Muscle layer of duodenum (tissue), 2 donors: ENCODE measurements at regions not wholly inside any gene's neighbourhood (a gene's known extent, or its start where the extent isn't known, plus 50 kb on each side); places are given as distances from the start of the nearest gene placed in this dataset.

ENCODE experiments used
- H3K27ac ChIP-seq: one replicate; pipeline ENCODE4 v1.7.0; 2013; ENCODE audit warnings: mild to moderate bottlenecking, low read length
- H3K27me3 ChIP-seq: one replicate; pipeline ENCODE4 v1.7.0; 2013; ENCODE audit warnings: low read depth, mild to moderate bottlenecking, control low read depth, low read length
- H3K36me3 ChIP-seq, 2 donors: one replicate each; pipeline ENCODE4 v1.7.0; 2013; ENCODE audit warnings: low read length in 2 of 2, control low read depth in 1 of 2, mild to moderate bottlenecking in 1 of 2; ENCODE audit not compliant: insufficient read depth in 2 of 2, control insufficient read depth in 1 of 2
- H3K4me1 ChIP-seq, 2 donors: one replicate each; pipeline ENCODE4 v1.7.0; 2013; ENCODE audit warnings: low read length in 2 of 2, mild to moderate bottlenecking in 2 of 2, control low read depth in 1 of 2, moderate library complexity in 1 of 2; ENCODE audit not compliant: insufficient read depth in 2 of 2, control insufficient read depth in 1 of 2
- H3K4me3 ChIP-seq, 2 donors: one replicate each; pipeline ENCODE4 v1.7.0; 2013; ENCODE audit warnings: low read length in 2 of 2, low read depth in 1 of 2, mild to moderate bottlenecking in 1 of 2
- H3K9me3 ChIP-seq, 2 donors: one replicate each; pipeline ENCODE4 v1.7.0; 2013; ENCODE audit warnings: low read length in 2 of 2, control low read depth in 1 of 2, mild to moderate bottlenecking in 1 of 2; ENCODE audit not compliant: control insufficient read depth in 1 of 2
- donor health status: healthy.

DNA sequence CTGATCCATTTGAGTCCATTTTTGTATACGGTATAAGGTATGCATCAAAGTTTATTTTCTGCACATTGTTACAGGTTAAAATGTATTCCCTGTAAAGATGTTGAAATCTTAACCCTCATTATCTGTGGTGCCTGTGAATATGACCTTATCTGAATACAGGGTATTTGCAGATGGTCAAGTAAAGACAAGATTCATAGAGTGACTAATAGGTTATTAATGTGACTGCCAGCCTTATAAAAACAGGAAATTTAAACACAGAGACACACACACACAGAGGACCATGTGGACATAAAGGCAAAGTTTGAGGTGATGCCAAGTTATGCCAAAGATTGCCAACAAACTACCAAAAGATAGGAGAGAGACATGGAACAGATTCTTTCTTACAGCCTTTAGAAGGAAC is 347.2 kb upstream of the DCN start:
- Histone ChIP-seq H3K4me3 (no peak overlapping the region), H3K9me3 (peaks cover 3 to 7% of the 10 kb centered on the region in 2 donors), H3K36me3 (no peaks in the 10 kb centered on the region), H3K4me1 (no peaks in the 10 kb centered on the region), H3K27me3 (no peaks in the 10 kb centered on the region), H3K27ac (no peak overlapping the region)

DNA sequence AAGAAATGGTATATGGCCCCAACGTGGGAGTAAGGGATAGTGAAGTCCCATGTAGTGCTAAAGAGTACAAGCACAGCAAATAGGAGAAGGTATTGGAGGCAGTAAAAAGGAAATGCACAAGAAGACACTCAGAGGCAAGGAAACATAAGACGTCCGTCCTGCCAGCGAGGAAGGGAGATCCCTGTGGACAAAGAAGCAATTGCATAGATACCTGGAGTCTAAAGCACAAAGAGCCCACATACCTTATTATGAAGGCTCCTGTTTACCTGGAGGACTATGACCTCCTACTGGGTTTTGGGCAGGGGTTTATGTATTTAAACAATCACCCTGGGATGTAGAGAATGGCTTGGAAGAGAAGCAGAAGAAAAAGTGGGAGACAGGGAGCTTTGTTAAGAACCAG is 341.2 kb upstream of the DCN start:
- Histone ChIP-seq H3K36me3 (no peaks in the 10 kb centered on the region), H3K4me3 (no peak overlapping the region), H3K4me1 (no peaks in the 10 kb centered on the region), H3K27me3 (no peaks in the 10 kb centered on the region), H3K27ac (no peak overlapping the region), H3K9me3 (no peaks in the 10 kb centered on the region)

DNA sequence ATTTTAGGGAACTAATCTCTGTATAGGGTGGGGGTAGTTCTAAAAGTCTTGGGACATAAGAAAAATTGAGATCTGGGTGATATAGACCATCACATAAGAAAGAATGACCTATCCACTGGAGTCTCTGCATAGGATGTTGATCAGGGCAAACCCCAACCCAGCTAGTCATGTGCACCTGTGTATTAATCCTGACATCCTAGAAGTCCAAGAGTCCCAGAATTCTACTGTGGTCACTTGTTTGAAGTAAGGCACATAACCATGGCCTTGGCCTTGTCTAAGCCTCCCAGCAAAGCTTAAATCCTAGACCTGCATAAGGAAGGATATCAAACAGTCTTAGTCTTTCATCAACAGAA is 334.1 kb upstream of the DCN start:
- no peak overlapping the region for H3K4me3 ChIP-seq
- no peaks in the 10 kb centered on the region for H3K27me3 ChIP-seq
- H3K9me3 ChIP-seq, result no peaks in the 10 kb centered on the region
- H3K36me3 ChIP-seq, result no peaks in the 10 kb centered on the region
- no peak overlapping the region for H3K27ac ChIP-seq
- no peaks in the 10 kb centered on the region for H3K4me1 ChIP-seq

DNA sequence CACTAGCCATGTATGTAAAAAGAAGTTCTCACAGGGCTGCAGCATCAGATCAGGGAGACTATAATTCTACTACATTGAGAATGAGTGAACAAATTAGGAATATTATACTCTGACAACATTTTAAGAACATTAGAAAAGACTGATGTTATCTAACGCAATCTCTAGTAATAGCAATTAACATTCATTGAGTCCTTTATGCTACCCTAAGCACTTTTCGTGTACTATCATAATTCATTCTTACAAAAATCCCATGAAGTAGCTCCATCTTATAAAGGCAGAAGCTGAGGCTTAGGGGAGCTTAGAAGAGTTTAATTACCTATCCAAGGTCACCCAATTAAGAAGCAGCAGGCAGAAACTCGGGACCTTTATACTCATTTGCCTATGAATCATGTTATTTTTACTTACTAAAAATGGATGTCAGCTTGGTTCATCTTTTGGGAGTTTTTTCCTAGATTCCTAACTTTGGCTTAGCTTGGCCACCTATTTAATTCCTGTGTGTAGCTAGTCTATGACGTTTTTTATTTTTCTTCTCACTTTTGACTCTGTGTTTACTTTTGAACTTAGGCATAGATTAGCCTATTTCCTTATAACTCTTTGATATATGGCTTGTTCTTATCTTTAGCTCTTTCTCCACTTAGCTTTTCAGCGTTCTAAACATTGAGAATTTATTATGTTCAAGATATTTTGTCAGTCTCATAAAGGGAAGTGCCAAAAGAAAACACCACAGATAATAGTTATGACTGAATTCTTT is 333.5 kb upstream of the DCN start:
- H3K27ac ChIP-seq, result no peak overlapping the region
- no peaks in the 10 kb centered on the region for H3K9me3 ChIP-seq
- H3K27me3 ChIP-seq, result no peaks in the 10 kb centered on the region

DNA sequence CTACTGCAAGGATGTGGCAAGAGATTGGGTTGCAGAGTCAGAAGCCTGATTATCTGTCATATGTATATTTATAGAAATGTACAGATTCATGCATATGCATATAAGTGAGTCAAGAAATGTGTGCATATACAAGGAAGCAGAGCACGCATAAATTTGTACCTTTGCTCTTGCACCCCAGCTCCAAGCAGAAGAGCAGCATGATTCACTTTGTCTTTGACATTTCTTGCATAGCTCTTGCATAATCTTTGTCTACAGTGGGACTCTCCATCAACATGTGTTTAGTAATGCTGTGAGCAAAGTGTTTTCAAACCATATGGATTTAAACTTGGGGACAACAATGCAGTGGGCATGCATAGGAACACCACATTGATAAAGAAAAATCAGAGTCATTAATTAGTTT is 330.7 kb upstream of the DCN start:
- Histone ChIP-seq H3K27me3 (no peaks in the 10 kb centered on the region), H3K4me3 (no peak overlapping the region), H3K27ac (no peak overlapping the region), H3K9me3 (no peaks in the 10 kb centered on the region), H3K4me1 (no peaks in the 10 kb centered on the region), H3K36me3 (no peaks in the 10 kb centered on the region)

More for the DNA sequence above, 333.5 kb upstream of the DCN start:
- Histone ChIP-seq H3K4me3 (no peak overlapping the region), H3K4me1 (no peaks in the 10 kb centered on the region), H3K36me3 (no peaks in the 10 kb centered on the region)

DNA sequence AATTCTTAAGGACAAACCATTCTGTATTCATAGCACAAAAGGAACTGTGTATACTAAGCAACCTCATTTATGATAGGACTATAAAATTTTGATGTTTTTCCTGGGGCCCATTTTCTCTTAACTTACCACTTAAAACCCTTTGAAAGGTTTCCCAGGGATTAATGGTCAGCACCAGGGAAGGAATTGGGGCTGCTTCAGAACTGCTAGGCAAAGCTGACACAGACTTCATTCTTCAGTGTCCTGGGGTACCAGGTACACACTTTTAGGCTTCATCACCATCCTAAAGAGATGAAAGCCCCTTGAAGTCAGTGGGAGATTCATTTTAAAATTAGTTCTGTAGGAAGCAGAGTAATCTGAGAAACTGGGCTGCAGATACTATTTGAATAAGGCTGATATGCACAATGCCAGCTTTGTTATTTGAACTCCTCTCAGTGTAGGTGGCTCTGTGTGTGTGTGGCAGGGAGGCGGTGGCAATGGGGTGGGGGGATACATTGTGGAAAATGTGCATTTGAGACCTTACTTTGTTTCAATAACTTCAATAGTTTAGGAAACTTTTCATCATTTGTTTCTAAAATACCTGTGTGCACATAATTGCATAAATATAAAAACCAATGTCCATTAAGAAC is 329.3 kb upstream of the DCN start:
- Histone ChIP-seq H3K9me3 (no peaks in the 10 kb centered on the region), H3K27ac (no peak overlapping the region), H3K27me3 (no peaks in the 10 kb centered on the region), H3K36me3 (no peaks in the 10 kb centered on the region), H3K4me3 (no peak overlapping the region), H3K4me1 (no peaks in the 10 kb centered on the region)

DNA sequence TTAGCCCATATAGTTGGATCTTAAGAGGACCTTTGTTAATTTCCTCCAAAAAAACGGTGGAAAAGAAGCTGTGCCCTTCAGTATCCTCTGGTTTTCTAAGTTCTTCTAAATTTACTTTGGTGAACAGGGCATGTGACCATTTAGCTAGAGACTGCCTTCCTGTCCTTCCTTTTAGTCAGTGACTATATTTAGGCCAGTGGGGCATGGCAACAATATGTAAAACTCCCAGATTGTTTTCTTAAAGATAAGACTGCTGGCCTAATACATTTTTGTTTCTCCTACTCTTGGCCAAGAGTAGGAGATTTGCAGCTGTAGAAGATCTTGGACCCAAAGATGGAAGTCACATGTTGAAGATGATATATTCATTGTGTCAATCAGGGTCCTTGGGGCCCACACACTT is 325.1 kb upstream of the DCN start:
- Histone ChIP-seq H3K36me3 (no peaks in the 10 kb centered on the region), H3K4me1 (no peaks in the 10 kb centered on the region), H3K27me3 (no peaks in the 10 kb centered on the region), H3K4me3 (no peak overlapping the region), H3K27ac (no peak overlapping the region), H3K9me3 (no peaks in the 10 kb centered on the region)

DNA sequence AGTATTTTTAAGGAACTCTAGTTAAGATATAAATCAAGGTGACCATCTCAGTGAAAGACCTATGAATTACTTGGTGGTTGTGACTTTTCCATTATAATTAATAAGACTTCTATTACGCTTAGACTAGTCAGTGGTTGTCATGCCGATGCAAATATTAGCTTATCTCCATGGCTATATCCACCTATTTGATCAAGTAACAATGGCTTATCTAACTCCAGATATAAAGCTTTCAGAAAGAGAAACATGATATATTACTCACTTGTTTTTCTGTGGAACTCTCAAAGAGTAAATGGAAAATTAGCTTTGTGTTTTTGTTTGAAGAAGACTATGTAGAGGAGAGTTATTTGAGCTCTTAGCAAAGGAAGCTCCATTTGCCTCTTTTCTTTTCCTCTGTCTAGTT is 323.8 kb upstream of the DCN start:
- Histone ChIP-seq H3K27ac (no peak overlapping the region), H3K4me3 (no peak overlapping the region), H3K27me3 (no peaks in the 10 kb centered on the region), H3K36me3 (no peaks in the 10 kb centered on the region), H3K4me1 (no peaks in the 10 kb centered on the region), H3K9me3 (no peaks in the 10 kb centered on the region)

DNA sequence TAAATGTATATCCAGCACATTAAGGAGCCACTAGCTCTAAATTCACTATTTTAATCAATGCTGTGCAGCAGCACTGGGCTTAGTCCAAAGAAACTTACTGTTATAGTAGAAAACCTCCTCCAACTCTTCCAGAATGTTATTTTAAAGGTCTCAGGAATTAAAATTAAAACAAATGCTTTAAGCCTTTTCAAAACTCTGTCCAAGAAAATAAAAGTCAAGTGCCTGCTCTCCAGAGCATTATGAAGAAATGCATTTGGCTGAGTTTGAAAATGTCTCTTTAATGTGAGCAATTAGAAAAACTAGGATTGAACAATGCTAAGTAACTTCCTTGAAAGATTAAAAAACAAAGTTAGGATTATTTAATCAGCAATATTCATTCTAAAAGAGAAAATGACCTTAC is 322.4 kb upstream of the DCN start:
- Histone ChIP-seq H3K27me3 (no peaks in the 10 kb centered on the region), H3K27ac (no peak overlapping the region), H3K9me3 (no peaks in the 10 kb centered on the region), H3K36me3 (no peaks in the 10 kb centered on the region), H3K4me1 (no peaks in the 10 kb centered on the region), H3K4me3 (no peak overlapping the region)

DNA sequence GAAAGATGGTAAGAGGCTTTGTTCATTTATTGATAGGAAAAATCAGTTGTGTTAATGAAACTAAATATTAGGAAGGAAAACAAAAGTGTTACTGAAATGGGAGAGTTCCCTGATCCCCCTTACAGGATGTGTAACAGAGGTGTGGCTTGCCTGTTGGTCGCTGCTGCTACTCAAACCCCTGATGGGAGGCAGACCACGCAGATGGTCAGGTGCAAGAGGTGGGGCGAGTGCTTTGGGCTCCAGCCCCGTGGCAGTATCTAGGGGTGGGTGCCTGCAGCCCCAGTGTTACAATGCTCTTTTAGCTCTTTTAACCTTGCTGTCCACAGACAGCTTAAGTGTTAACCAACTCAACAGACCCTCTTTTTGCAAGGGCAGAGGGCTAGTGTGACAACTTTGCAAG is 319.6 kb upstream of the DCN start:
- H3K4me3 ChIP-seq, result no peak overlapping the region
- no peaks in the 10 kb centered on the region for H3K36me3 ChIP-seq
- H3K27me3 ChIP-seq, result no peaks in the 10 kb centered on the region
- no peaks in the 10 kb centered on the region for H3K9me3 ChIP-seq
- H3K4me1 ChIP-seq, result no peaks in the 10 kb centered on the region
- no peak overlapping the region for H3K27ac ChIP-seq

DNA sequence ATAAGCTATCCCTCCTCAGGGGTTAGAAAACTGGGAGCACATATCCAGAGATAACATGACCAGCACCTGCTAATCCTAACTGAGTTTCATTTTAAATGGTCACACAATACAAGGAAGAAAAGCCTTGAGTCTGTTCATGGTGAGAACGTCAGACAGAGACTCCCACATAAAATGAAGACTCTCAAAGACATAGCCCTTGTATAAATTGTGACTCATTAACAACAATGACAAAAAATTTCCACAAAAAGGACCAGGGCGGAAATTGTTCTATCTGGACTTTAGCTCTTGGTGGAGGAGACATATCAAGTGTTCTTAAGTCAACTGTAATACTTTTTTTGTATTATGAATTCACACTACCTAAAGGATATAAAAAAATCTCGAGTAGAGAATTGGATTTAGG is 313.7 kb upstream of the DCN start:
- H3K27ac ChIP-seq, result no peak overlapping the region
- H3K9me3 ChIP-seq, result no peaks in the 10 kb centered on the region
- no peaks in the 10 kb centered on the region for H3K4me1 ChIP-seq
- H3K36me3 ChIP-seq, result no peaks in the 10 kb centered on the region
- no peak overlapping the region for H3K4me3 ChIP-seq
- no peaks in the 10 kb centered on the region for H3K27me3 ChIP-seq

DNA sequence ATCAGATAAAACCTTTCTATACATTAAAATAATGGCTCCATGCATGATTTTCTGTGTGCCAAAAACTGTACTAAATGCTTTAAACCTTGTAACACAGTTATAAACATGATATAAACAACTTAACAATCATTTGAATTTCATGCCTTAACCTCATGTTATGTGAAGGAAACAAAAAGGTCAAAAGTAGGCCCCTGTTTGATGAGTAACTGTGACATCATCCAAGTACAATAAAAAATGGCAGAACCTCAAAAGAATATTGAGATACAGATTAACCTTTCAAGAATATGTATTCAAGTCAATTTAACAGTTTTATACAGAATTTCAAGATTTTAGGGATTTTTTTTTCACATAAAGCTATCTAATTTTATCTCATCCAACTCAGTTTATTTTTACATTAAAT is 310.7 kb upstream of the DCN start:
- no peak overlapping the region for H3K27ac ChIP-seq
- no peaks in the 10 kb centered on the region for H3K9me3 ChIP-seq
- H3K4me1 ChIP-seq, result no peaks in the 10 kb centered on the region
- H3K27me3 ChIP-seq, result no peaks in the 10 kb centered on the region
- H3K36me3 ChIP-seq, result no peaks in the 10 kb centered on the region
- no peak overlapping the region for H3K4me3 ChIP-seq
